Choroid plexus epithelial cell (primary cell): ENCODE measurements at regions not wholly inside any gene's neighbourhood (a gene's known extent, or its start where the extent isn't known, plus 50 kb on each side); places are given as distances from the start of the nearest gene placed in this dataset.

Experiments
- DNase-seq: peaks from one replicate; pipeline ENCODE4 v3.0.0-alpha.2; 2010; ENCODE audit warnings: low read depth
- H3K4me3 ChIP-seq: 2 replicates; pipeline ENCODE4 v1.5.1; 2011; ENCODE audit warnings: low read depth, mild to moderate bottlenecking, control low read depth, low read length, moderate library complexity
- CTCF ChIP-seq: conservative IDR thresholded peaks from 2 replicates; pipeline ENCODE4 v1.5.1; 2011; ENCODE audit warnings: low read depth, mild to moderate bottlenecking, control low read depth, inconsistent platforms, low read length, moderate library complexity

GRCh38 chr4:148874331-148874730 lies 432.1 kb upstream of the NR3C2 start:
- TF ChIP-seq CTCF, result no peak

GRCh38 chr4:148868191-148868590 lies 426.0 kb upstream of the NR3C2 start:
- no peak for TF ChIP-seq CTCF
- DNase-seq, result peak; percentile 85
- H3K4me3 ChIP-seq, result no peak overlapping the region

More at GRCh38 chr4:148874331-148874730, 432.1 kb upstream of the NR3C2 start:
- H3K4me3 ChIP-seq, result no peak overlapping the region
- DNase-seq, result no peak

GRCh38 chr4:148866666-148867065 lies 424.5 kb upstream of the NR3C2 start:
- no peak for DNase-seq
- no peak for TF ChIP-seq CTCF
- H3K4me3 ChIP-seq, result no peak overlapping the region

- H3K4me3 ChIP-seq, result no peak overlapping the region
- no peak for TF ChIP-seq CTCF
- no peak for DNase-seq
Measured at GRCh38 chr4:148857973-148858534, 415.8 kb upstream of the NR3C2 start.

- H3K4me3 ChIP-seq, result no peak overlapping the region
- peak; percentile 61 for DNase-seq
- TF ChIP-seq CTCF, result no peak
Measured at GRCh38 chr4:148857239-148857972, 415.2 kb upstream of the NR3C2 start.

GRCh38 chr4:148854203-148854602 lies 412.0 kb upstream of the NR3C2 start:
- H3K4me3 ChIP-seq, result no peak overlapping the region
- no peak for DNase-seq
- TF ChIP-seq CTCF, result no peak
